HepG2 (cell line): ENCODE measurements at regions not wholly inside any gene's neighbourhood (a gene's known extent, or its start where the extent isn't known, plus 50 kb on each side); places are given as distances from the start of the nearest gene placed in this dataset.

Experiments used
- ATAC-seq: fragments of 200-7000 bp; cut with Tn5 transposase; 3 replicates; pipeline ENCODE4 v1.9.1; 2020; ENCODE audit warnings: mild to moderate bottlenecking, moderate library complexity
- BruUV-seq: library from RNA; stranded (reverse); fragments of 400-500 nt; replicated peaks from 2 replicates; lab custom pipeline; 2021; lab: Mats Ljungman, UMichigan
- CTCF ChIA-PET: fragments of 300-600 bp; formaldehyde crosslinking; extraction: SDS; loops from one replicate; lab custom pipeline; 2021; ENCODE audit warnings: low total read pairs, inconsistent platforms, low intra/inter-chr PET ratio; lab: Yijun Ruan, JAX
- POLR2A ChIA-PET: fragments of 350-600 bp; sonication (Branson Sonifier 250); formaldehyde crosslinking; loops from one replicate; lab custom pipeline; 2020; ENCODE audit warnings: antibody characterized with exemption, inconsistent platforms; lab: Yijun Ruan, JAX
- DNase-seq: peaks from one replicate; pipeline ENCODE4 v3.0.0-alpha.2; 2015; ENCODE audit warnings: low spot score
- FAIRE-seq: peaks from 3 replicates; lab custom pipeline; 2011; peaks lifted over from hg19 to GRCh38; lab: Jason Lieb, UNC
- H2AFZ ChIP-seq: one replicate; pipeline ENCODE4 v1.6.1; 2011; ENCODE audit warnings: low read length, inconsistent platforms
- H3K27ac ChIP-seq: fragments of 300-600 bp; 3 replicates; pipeline ENCODE4 v1.8.0; 2011; ENCODE audit warnings: mixed run types, mild to moderate bottlenecking, mixed read lengths, low read length, inconsistent platforms; ENCODE audit not compliant: insufficient read depth; ENCODE audit errors: extremely low read length
- H3K27me3 ChIP-seq, 2 experiments: fragments of 200-600 bp in 1 of 2; 2 replicates in 1 of 2; 3 replicates in 1 of 2; pipeline versions ENCODE4 v1.6.0 to v1.8.0; 2011; ENCODE audit warnings: low read length in 2 of 2, mild to moderate bottlenecking in 2 of 2, moderate library complexity in 2 of 2, inconsistent platforms in 1 of 2; ENCODE audit not compliant: insufficient read depth in 2 of 2, control insufficient read depth in 1 of 2
- H3K36me3 ChIP-seq, 2 experiments: fragments of 200-600 bp in 1 of 2; replicated peaks in 1 of 2; 2 replicates in 1 of 2; 3 replicates in 1 of 2; pipeline versions ENCODE4 v1.5.1 to v1.8.0; 2011; ENCODE audit warnings: low read length in 2 of 2, inconsistent platforms in 1 of 2; ENCODE audit not compliant: insufficient read depth in 2 of 2, control insufficient read depth in 1 of 2
- H3K4me1 ChIP-seq: 2 replicates; pipeline ENCODE4 v1.5.1; 2012; ENCODE audit warnings: low read length, inconsistent platforms; ENCODE audit not compliant: insufficient read depth
- H3K4me2 ChIP-seq: 2 replicates; pipeline ENCODE4 v1.6.0; 2011; ENCODE audit warnings: low read depth, low read length, inconsistent platforms
- H3K4me3 ChIP-seq, 3 experiments: fragments of 200-600 bp in 1 of 3; sonication (generic), shearing (Covaris generic) in 1 of 3; replicated peaks in 1 of 3; 2 replicates each; pipeline ENCODE4 v1.5.1; 2011 to 2016; ENCODE audit warnings: low read length in 3 of 3, inconsistent platforms in 2 of 3, low read depth in 2 of 3, mild to moderate bottlenecking in 2 of 3, control low read depth in 1 of 3, mixed read lengths in 1 of 3; ENCODE audit not compliant: insufficient read depth in 1 of 3
- H3K79me2 ChIP-seq: one replicate; pipeline ENCODE4 v1.6.1; 2011; ENCODE audit warnings: low read length, inconsistent platforms; ENCODE audit not compliant: insufficient read depth
- H3K9ac ChIP-seq: 2 replicates; pipeline ENCODE4 v1.6.0; 2011; ENCODE audit warnings: mild to moderate bottlenecking, low read depth, low read length, inconsistent platforms; ENCODE audit not compliant: insufficient read depth
- H3K9me3 ChIP-seq: 2 replicates; pipeline ENCODE4 v1.5.1; 2012; ENCODE audit warnings: mild to moderate bottlenecking, low read length
- H4K20me1 ChIP-seq: 2 replicates; pipeline ENCODE4 v1.6.0; 2011; ENCODE audit warnings: inconsistent platforms, mild to moderate bottlenecking, low read length, moderate library complexity; ENCODE audit not compliant: insufficient read depth
- CHCHD3 ChIP-seq: sonication (generic); formaldehyde crosslinking; IDR thresholded peaks from 2 replicates; pipeline ENCODE4 v1.8.0; 2022; ENCODE audit warnings: mild to moderate bottlenecking, missing genetic modification reagents, moderate library complexity
- E2F5 ChIP-seq: sonication (generic); formaldehyde crosslinking; conservative IDR thresholded peaks from 2 replicates; pipeline ENCODE4 v1.4.0; 2020; ENCODE audit warnings: missing genetic modification reagents
- HMG20A ChIP-seq: IDR thresholded peaks from 2 replicates; pipeline ENCODE4 v1.6.1; 2016; ENCODE audit warnings: borderline replicate concordance
- HNF4G ChIP-seq, 2 experiments: sonication (generic) in 1 of 2; formaldehyde crosslinking in 1 of 2; IDR thresholded peaks; 2 replicates each; pipeline versions ENCODE4 v1.4.0 to v1.6.1; 2011 to 2020; ENCODE audit warnings: borderline replicate concordance in 2 of 2, low read depth in 2 of 2, mild to moderate bottlenecking in 2 of 2, low read length in 1 of 2, missing genetic modification reagents in 1 of 2, moderate library complexity in 1 of 2
- KLF9 ChIP-seq: IDR thresholded peaks from 2 replicates; pipeline ENCODE4 v1.6.1; 2016; ENCODE audit warnings: low read depth
- MAFF ChIP-seq: IDR thresholded peaks from 2 replicates; pipeline ENCODE4 v1.6.1; 2011; ENCODE audit warnings: low read depth, low read length, improper control_type of control experiment
- MEF2D ChIP-seq: sonication (generic); formaldehyde crosslinking; IDR thresholded peaks from 2 replicates; pipeline ENCODE4 v1.5.1; 2020; ENCODE audit warnings: mild to moderate bottlenecking, missing genetic modification reagents
- NCOA2 ChIP-seq: sonication (generic); formaldehyde crosslinking; IDR thresholded peaks from 2 replicates; pipeline ENCODE4 v1.8.0; 2022; ENCODE audit warnings: inconsistent platforms
- PRDM15 ChIP-seq: sonication (generic); formaldehyde crosslinking; IDR thresholded peaks from 2 replicates; pipeline ENCODE4 v1.4.0; 2020; ENCODE audit warnings: missing genetic modification reagents
- SIN3B ChIP-seq: fragments of 150-350 bp; IDR thresholded peaks from 2 replicates; pipeline ENCODE4 v1.6.1; 2014; ENCODE audit warnings: low read length
- SMAD1 ChIP-seq: sonication (generic); formaldehyde crosslinking; IDR thresholded peaks from 2 replicates; pipeline ENCODE4 v1.4.0; 2020; ENCODE audit warnings: missing genetic modification reagents, low read depth, mild to moderate bottlenecking, borderline replicate concordance
- SMYD3 ChIP-seq: sonication (generic); formaldehyde crosslinking; IDR thresholded peaks from 2 replicates; pipeline ENCODE4 v1.8.1; 2023; ENCODE audit warnings: mild to moderate bottlenecking, missing genetic modification reagents
- YEATS2 ChIP-seq: sonication (generic); formaldehyde crosslinking; IDR thresholded peaks from 2 replicates; pipeline ENCODE4 v1.4.0; 2020; ENCODE audit warnings: missing genetic modification reagents, borderline replicate concordance
- ZBTB26 ChIP-seq: IDR thresholded peaks from 2 replicates; pipeline ENCODE4 v1.6.1; 2016; ENCODE audit warnings: missing compliant biosample characterization, missing genetic modification reagents, borderline replicate concordance
- ZNF264 ChIP-seq: sonication (generic); formaldehyde crosslinking; IDR thresholded peaks from 2 replicates; pipeline ENCODE4 v1.4.0; 2020; ENCODE audit warnings: missing genetic modification reagents
- ZNF709 ChIP-seq: sonication (generic); formaldehyde crosslinking; IDR thresholded peaks from 2 replicates; pipeline ENCODE4 v1.5.0; 2020; ENCODE audit warnings: mild to moderate bottlenecking, missing genetic modification reagents
- WGBS: methylation state at CpG from one replicate; pipeline ENCODE4 v1.1.6; 2017; ENCODE audit warnings: low lambda C conversion rate; 5-methylcytosine and 5-hydroxymethylcytosine counted together
- in situ Hi-C: cut with HindIII; loops from 2 replicates; pipeline ENCODE4 v1.10.0; 2017; ENCODE audit warnings: low pct_unique_long_range_greater_than_20kb; ENCODE audit not compliant: extremely low pct_ligation_motif_present
- intact Hi-C: fragments of 100-400 bp; cut with micrococcal nuclease; formaldehyde crosslinking; loops from one replicate; pipeline ENCODE4 v1.10.0; 2022; ENCODE audit not compliant: unreplicated experiment

GRCh38 chr20:57815405-57815804 lies 105.6 kb upstream of the PMEPA1 start (continued):
- TF ChIP-seq PRDM15 (CRISPR knock-in tag): no peak

GRCh38 chr20:57814529-57814928 lies 104.7 kb upstream of the PMEPA1 start:
- no peaks in the 10 kb centered on the region for H4K20me1 ChIP-seq
- H3K79me2 ChIP-seq: no peaks in the 10 kb centered on the region
- CTCF ChIA-PET: no interaction called here
- WGBS: 17% methylated on average over 6 of the region's 6 CpGs
- no peaks in the 10 kb centered on the region for H3K4me1 ChIP-seq
- DNase-seq (no peak), FAIRE-seq (no peak), ATAC-seq (no peak)
- TF ChIP-seq NCOA2 (CRISPR knock-in tag) (no peak), KLF9 (CRISPR knock-in tag) (no peak), YEATS2 (CRISPR knock-in tag) (no peak), SMYD3 (CRISPR knock-in tag) (no peak), MAFF (no peak), CHCHD3 (no peak), MEF2D (CRISPR knock-in tag) (no peak), SMAD1 (CRISPR knock-in tag) (no peak), SIN3B (no peak), ZBTB26 (CRISPR knock-in tag) (no peak), E2F5 (CRISPR knock-in tag) (no peak), HMG20A (CRISPR knock-in tag) (no peak), HNF4G (IDR thresholded peaks at IDR 0.05; ENCODE audit: borderline replicate concordance, low read depth, low read length) (no peak), HNF4G (CRISPR knock-in tag; IDR thresholded peaks at IDR 0.05; ENCODE audit: borderline replicate concordance, low read depth) (no peak), ZNF709 (CRISPR knock-in tag) (no peak), ZNF264 (CRISPR knock-in tag) (no peak)
- H3K9ac ChIP-seq: no peak overlapping the region
- H3K36me3 ChIP-seq: no peaks in the 10 kb centered on the region
- H3K27ac ChIP-seq: no peak overlapping the region
- H3K4me3 ChIP-seq: no peak overlapping the region
- in situ Hi-C loops (no loop called here), intact Hi-C loops (no loop called here)
- no peak overlapping the region for H2AFZ ChIP-seq
- BruUV-seq: no TSS peak
- POLR2A ChIA-PET: no interaction called here
- no peaks in the 10 kb centered on the region for H3K9me3 ChIP-seq
- H3K27me3 ChIP-seq: peaks cover 4 to 25% of the 10 kb centered on the region in 2 experiments; a peak in 3 of 5 replicates
- no peak overlapping the region for H3K4me2 ChIP-seq
